CD4-positive, alpha-beta T cell (primary cell): ENCODE measurements at regions not wholly inside any gene's neighbourhood (a gene's known extent, or its start where the extent isn't known, plus 50 kb on each side); places are given as distances from the start of the nearest gene placed in this dataset.

Source experiments
- ATAC-seq: fragments of 200-7000 bp; cut with Tn5 transposase; one replicate; pipeline ENCODE4 v1.10.0; 2022; ENCODE audit warnings: mild to moderate bottlenecking; ENCODE audit not compliant: poor library complexity
- CTCF ChIA-PET: fragments of 350-600 bp; sonication (Branson Sonifier 250); formaldehyde crosslinking; loops from one replicate; lab custom pipeline; 2021; ENCODE audit warnings: antibody characterized with exemption, inconsistent platforms; lab: Charles Lee
- POLR2A ChIA-PET: fragments of 350-600 bp; sonication (Branson Sonifier 250); formaldehyde crosslinking; loops from one replicate; lab custom pipeline; 2021; ENCODE audit warnings: antibody characterized with exemption, inconsistent platforms; lab: Charles Lee
- DNase-seq, 14 experiments: peaks; one replicate each; pipeline ENCODE4 v3.0.0-alpha.2; 2013 to 2020; ENCODE audit warnings: mixed read lengths in 2 of 14
- H3K27ac ChIP-seq, 2 donors: one replicate each; pipeline versions ENCODE4 v1.5.1 to v1.7.0; 2013; ENCODE audit warnings: low read length in 2 of 2, low read depth in 1 of 2, mild to moderate bottlenecking in 1 of 2
- H3K27me3 ChIP-seq, 2 experiments: 1 replicate in 1 of 2; 2 replicates in 1 of 2; pipeline versions ENCODE4 v1.6.1 to v1.7.0; 2013; ENCODE audit warnings: low read length in 2 of 2, control low read depth in 1 of 2, mild to moderate bottlenecking in 1 of 2, moderate library complexity in 1 of 2; ENCODE audit not compliant: insufficient read depth in 2 of 2, control insufficient read depth in 1 of 2
- H3K36me3 ChIP-seq: one replicate; pipeline ENCODE4 v1.6.1; 2013; ENCODE audit warnings: low read length, control low read depth; ENCODE audit not compliant: insufficient read depth
- H3K4me1 ChIP-seq: one replicate; pipeline ENCODE4 v1.6.1; 2013; ENCODE audit warnings: low read length, control low read depth; ENCODE audit not compliant: insufficient read depth
- H3K4me3 ChIP-seq: one replicate; pipeline ENCODE4 v1.5.1; 2013; ENCODE audit warnings: mild to moderate bottlenecking, low read length, moderate library complexity
- H3K9me3 ChIP-seq, 2 experiments: 1 replicate in 1 of 2; 2 replicates in 1 of 2; pipeline versions ENCODE4 v1.6.1 to v1.7.0; 2013; ENCODE audit warnings: low read length in 2 of 2, mild to moderate bottlenecking in 2 of 2, control low read depth in 1 of 2, moderate library complexity in 1 of 2; ENCODE audit not compliant: control insufficient read depth in 1 of 2, insufficient read depth in 1 of 2
- H3K27ac Mint-ChIP-seq: one replicate; pipeline ENCODE4 v1.8.0; 2020; ENCODE audit warnings: mixed read lengths
- H3K27me3 Mint-ChIP-seq: one replicate; pipeline ENCODE4 v1.8.0; 2021; ENCODE audit warnings: mixed read lengths
- H3K36me3 Mint-ChIP-seq: one replicate; pipeline ENCODE4 v1.8.0; 2021; ENCODE audit warnings: low read depth, mixed read lengths
- H3K4me1 Mint-ChIP-seq: one replicate; pipeline ENCODE4 v1.8.0; 2021; ENCODE audit warnings: low read depth, mixed read lengths
- H3K4me3 Mint-ChIP-seq: one replicate; pipeline ENCODE4 v1.8.0; 2020; ENCODE audit warnings: mild to moderate bottlenecking, mixed read lengths
- H3K9me3 Mint-ChIP-seq: one replicate; pipeline ENCODE4 v1.8.0; 2020; ENCODE audit warnings: mixed read lengths
- CTCF ChIP-seq: fragments of 200-600 bp; IDR thresholded peaks from one replicate; pipeline ENCODE4 v1.8.0; 2022; ENCODE audit warnings: antibody characterized with exemption, mild to moderate bottlenecking
- intact Hi-C, 2 experiments: fragments of 100-400 bp; cut with DNase I in 1 of 2; cut with micrococcal nuclease in 1 of 2; formaldehyde crosslinking; loops; one replicate each; pipeline versions ENCODE4 v1.15.1 to v1.9.0; 2023 to 2025; cut with DNase I, micrococcal nuclease

- Mint-ChIP-seq H3K27ac (no peak overlapping the region), H3K27me3 (no peaks in the 10 kb centered on the region), H3K36me3 (no peaks in the 10 kb centered on the region), H3K4me3 (no peak overlapping the region), H3K4me1 (no peaks in the 10 kb centered on the region), H3K9me3 (no peaks in the 10 kb centered on the region)
- DNase-seq = no peak
- Histone ChIP-seq H3K4me3 (no peak overlapping the region), H3K27ac (no peak overlapping the region), H3K4me1 (no peaks in the 10 kb centered on the region), H3K36me3 (no peaks in the 10 kb centered on the region), H3K9me3 (no peaks in the 10 kb centered on the region), H3K27me3 (no peaks in the 10 kb centered on the region)
- CTCF ChIA-PET = no interaction called here
- intact Hi-C loops = loop anchor here in 1 of 2 experiments (5.0 kb wide), 1 partner anchor 66 kb away; no protein-coding TSS in a partner anchor
- no peak for TF ChIP-seq CTCF
- POLR2A ChIA-PET = no interaction called here
- no peak for ATAC-seq
Measured at GRCh38 chr1:43042773-43043457, 84.2 kb upstream of the SLC2A1 start.

GRCh38 chr1:43042127-43042526, 83.5 kb upstream of the SLC2A1 start:
- H3K9me3 Mint-ChIP-seq = no peaks in the 10 kb centered on the region
- no peak overlapping the region for H3K27ac Mint-ChIP-seq

GRCh38 chr1:43041591-43041990, 82.9 kb upstream of the SLC2A1 start:
- Mint-ChIP-seq H3K4me1 (peaks cover 2% of the 10 kb centered on the region), H3K36me3 (no peaks in the 10 kb centered on the region), H3K9me3 (no peaks in the 10 kb centered on the region), H3K27me3 (no peaks in the 10 kb centered on the region), H3K4me3 (no peak overlapping the region), H3K27ac (no peak overlapping the region)
- ATAC-seq = no peak
- intact Hi-C loops = loop anchor here in 1 of 2 experiments (5.0 kb wide), 1 partner anchor 64 kb away; no protein-coding TSS in a partner anchor
- no peaks in the 10 kb centered on the region for H3K27me3 ChIP-seq
- peak in 1 of 14 experiments; percentile 12 for DNase-seq
- ChIA-PET CTCF (no interaction called here), POLR2A (no interaction called here)
- no peak for TF ChIP-seq CTCF
- no peak overlapping the region for H3K27ac ChIP-seq
- H3K9me3 ChIP-seq = no peaks in the 10 kb centered on the region
- H3K4me1 ChIP-seq = no peaks in the 10 kb centered on the region
- no peak overlapping the region for H3K4me3 ChIP-seq
- H3K36me3 ChIP-seq = no peaks in the 10 kb centered on the region

More at GRCh38 chr1:43042127-43042526, 83.5 kb upstream of the SLC2A1 start:
- no peak for DNase-seq
- Mint-ChIP-seq H3K4me1 (no peaks in the 10 kb centered on the region), H3K4me3 (no peak overlapping the region), H3K36me3 (no peaks in the 10 kb centered on the region), H3K27me3 (no peaks in the 10 kb centered on the region)
- no peak for ATAC-seq
- no peaks in the 10 kb centered on the region for H3K4me1 ChIP-seq
- CTCF ChIA-PET = no interaction called here
- POLR2A ChIA-PET = no interaction called here
- TF ChIP-seq CTCF = no peak
- no peak overlapping the region for H3K4me3 ChIP-seq
- H3K36me3 ChIP-seq = no peaks in the 10 kb centered on the region
- no peak overlapping the region for H3K27ac ChIP-seq
- H3K9me3 ChIP-seq = no peaks in the 10 kb centered on the region
- intact Hi-C loops = loop anchor here in 1 of 2 experiments (5.0 kb wide), 1 partner anchor 65 kb away; no protein-coding TSS in a partner anchor
- H3K27me3 ChIP-seq = no peaks in the 10 kb centered on the region
